MM.1S (cell line): ENCODE measurements at regions not wholly inside any gene's neighbourhood (a gene's known extent, or its start where the extent isn't known, plus 50 kb on each side); places are given as distances from the start of the nearest gene placed in this dataset.

Experiments
- DNase-seq: peaks from one replicate; pipeline ENCODE4 v3.0.0-alpha.2; 2015
- H2AFZ ChIP-seq: fragments of 300-600 bp; sonication (generic); 2 replicates; pipeline ENCODE4 v1.6.0; 2016; ENCODE audit warnings: antibody characterized with exemption, low read length
- H3F3A ChIP-seq: fragments of 300-600 bp; sonication (generic); 2 replicates; pipeline ENCODE4 v1.6.1; 2016; ENCODE audit warnings: mild to moderate bottlenecking, antibody characterized with exemption, low read length, moderate library complexity, mixed read lengths; ENCODE audit not compliant: insufficient read depth
- H3K27ac ChIP-seq: fragments of 300-600 bp; sonication (generic); 2 replicates; pipeline ENCODE4 v1.5.1; 2016; ENCODE audit warnings: mild to moderate bottlenecking, low read length
- H3K27me3 ChIP-seq: fragments of 300-600 bp; sonication (generic); replicated peaks from 2 replicates; pipeline ENCODE4 v1.6.0; 2016; ENCODE audit warnings: low read length; ENCODE audit not compliant: insufficient read depth
- H3K36me3 ChIP-seq: fragments of 300-600 bp; sonication (generic); replicated peaks from 2 replicates; pipeline ENCODE4 v1.6.1; 2016; ENCODE audit warnings: mild to moderate bottlenecking, low read length, mixed read lengths; ENCODE audit not compliant: insufficient read depth
- H3K4me1 ChIP-seq: fragments of 300-600 bp; sonication (generic); 2 replicates; pipeline ENCODE4 v1.6.1; 2016; ENCODE audit warnings: low read length, mixed read lengths
- H3K4me2 ChIP-seq: fragments of 300-600 bp; sonication (generic); 2 replicates; pipeline ENCODE4 v1.6.0; 2016; ENCODE audit warnings: low read depth, low read length
- H3K4me3 ChIP-seq: fragments of 300-600 bp; sonication (generic); 2 replicates; pipeline ENCODE4 v1.5.1; 2016; ENCODE audit warnings: low read length, mixed read lengths
- H3K79me2 ChIP-seq: fragments of 300-600 bp; sonication (generic); 2 replicates; pipeline ENCODE4 v1.6.1; 2016; ENCODE audit warnings: mixed run types, low read length, mixed read lengths
- H3K9ac ChIP-seq: fragments of 300-600 bp; sonication (generic); 2 replicates; pipeline ENCODE4 v1.6.1; 2016; ENCODE audit warnings: low read length, mixed read lengths
- H3K9me2 ChIP-seq: fragments of 300-600 bp; sonication (generic); replicated peaks from 2 replicates; pipeline ENCODE4 v1.6.1; 2016; ENCODE audit warnings: mild to moderate bottlenecking, low read length, mixed read lengths; ENCODE audit not compliant: insufficient read depth
- H3K9me3 ChIP-seq: fragments of 300-600 bp; sonication (generic); replicated peaks from 2 replicates; pipeline ENCODE4 v1.6.1; 2016; ENCODE audit warnings: mild to moderate bottlenecking, low read length, mixed read lengths; ENCODE audit not compliant: insufficient read depth
- H4K20me1 ChIP-seq: fragments of 300-600 bp; sonication (generic); 2 replicates; pipeline ENCODE4 v1.6.1; 2016; ENCODE audit warnings: mild to moderate bottlenecking, low read length, moderate library complexity, mixed read lengths; ENCODE audit not compliant: insufficient read depth
- EZH2 ChIP-seq: fragments of 300-600 bp; sonication (generic); optimal IDR thresholded peaks from 2 replicates; pipeline ENCODE3; 2017; ENCODE audit warnings: low read depth, mild to moderate bottlenecking, antibody characterized with exemption, low read length, mixed read lengths
- EZH2phosphoT487 ChIP-seq: fragments of 300-600 bp; sonication (generic); IDR thresholded peaks from 2 replicates; pipeline ENCODE4 v1.6.1; 2018; ENCODE audit warnings: antibody characterized with exemption, low read length
- TF ChIP-seq, protein P1 (sequence below): fragments of 300-600 bp; sonication (generic); IDR thresholded peaks from 2 replicates; pipeline ENCODE4 v1.5.1; 2016; ENCODE audit warnings: antibody characterized with exemption, low read length, mixed read lengths

DNA sequence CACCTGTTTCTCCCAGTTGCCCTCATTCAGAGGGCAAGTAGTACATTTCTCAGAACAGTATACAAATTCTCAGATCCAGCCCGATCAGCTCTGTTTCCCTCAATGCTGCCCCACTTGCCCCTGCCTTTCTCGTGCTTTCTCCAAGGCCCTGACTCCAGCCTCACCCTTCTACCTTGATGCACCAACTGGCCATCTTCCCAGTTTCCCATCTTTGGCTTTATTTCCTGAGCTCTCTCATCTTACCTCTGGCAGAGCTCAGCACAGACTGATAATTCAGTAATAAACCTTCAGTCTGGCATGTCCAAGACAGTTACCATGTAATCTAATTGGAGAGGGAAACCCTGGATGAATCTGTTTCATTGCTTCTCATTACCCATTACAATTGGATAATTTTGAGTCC lies 184.5 kb upstream of the ISX start:
- no peak overlapping the region for H3K27ac ChIP-seq
- H3K9ac ChIP-seq: no peak overlapping the region
- H3F3A ChIP-seq: no peaks in the 10 kb centered on the region
- no peak overlapping the region for H2AFZ ChIP-seq
- H3K27me3 ChIP-seq: no peaks in the 10 kb centered on the region
- H3K4me3 ChIP-seq: no peak overlapping the region
- no peaks in the 10 kb centered on the region for H3K9me3 ChIP-seq
- TF ChIP-seq EZH2phosphoT487: no peak
- no peak for TF ChIP-seq EZH2
- TF ChIP-seq, protein P1, sequence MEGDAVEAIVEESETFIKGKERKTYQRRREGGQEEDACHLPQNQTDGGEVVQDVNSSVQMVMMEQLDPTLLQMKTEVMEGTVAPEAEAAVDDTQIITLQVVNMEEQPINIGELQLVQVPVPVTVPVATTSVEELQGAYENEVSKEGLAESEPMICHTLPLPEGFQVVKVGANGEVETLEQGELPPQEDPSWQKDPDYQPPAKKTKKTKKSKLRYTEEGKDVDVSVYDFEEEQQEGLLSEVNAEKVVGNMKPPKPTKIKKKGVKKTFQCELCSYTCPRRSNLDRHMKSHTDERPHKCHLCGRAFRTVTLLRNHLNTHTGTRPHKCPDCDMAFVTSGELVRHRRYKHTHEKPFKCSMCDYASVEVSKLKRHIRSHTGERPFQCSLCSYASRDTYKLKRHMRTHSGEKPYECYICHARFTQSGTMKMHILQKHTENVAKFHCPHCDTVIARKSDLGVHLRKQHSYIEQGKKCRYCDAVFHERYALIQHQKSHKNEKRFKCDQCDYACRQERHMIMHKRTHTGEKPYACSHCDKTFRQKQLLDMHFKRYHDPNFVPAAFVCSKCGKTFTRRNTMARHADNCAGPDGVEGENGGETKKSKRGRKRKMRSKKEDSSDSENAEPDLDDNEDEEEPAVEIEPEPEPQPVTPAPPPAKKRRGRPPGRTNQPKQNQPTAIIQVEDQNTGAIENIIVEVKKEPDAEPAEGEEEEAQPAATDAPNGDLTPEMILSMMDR: no peak
- no peaks in the 10 kb centered on the region for H3K9me2 ChIP-seq
- H3K79me2 ChIP-seq: no peaks in the 10 kb centered on the region
- no peak overlapping the region for H3K4me2 ChIP-seq
- H3K4me1 ChIP-seq: no peaks in the 10 kb centered on the region
- DNase-seq: no peak
- no peaks in the 10 kb centered on the region for H4K20me1 ChIP-seq
- no peaks in the 10 kb centered on the region for H3K36me3 ChIP-seq

DNA sequence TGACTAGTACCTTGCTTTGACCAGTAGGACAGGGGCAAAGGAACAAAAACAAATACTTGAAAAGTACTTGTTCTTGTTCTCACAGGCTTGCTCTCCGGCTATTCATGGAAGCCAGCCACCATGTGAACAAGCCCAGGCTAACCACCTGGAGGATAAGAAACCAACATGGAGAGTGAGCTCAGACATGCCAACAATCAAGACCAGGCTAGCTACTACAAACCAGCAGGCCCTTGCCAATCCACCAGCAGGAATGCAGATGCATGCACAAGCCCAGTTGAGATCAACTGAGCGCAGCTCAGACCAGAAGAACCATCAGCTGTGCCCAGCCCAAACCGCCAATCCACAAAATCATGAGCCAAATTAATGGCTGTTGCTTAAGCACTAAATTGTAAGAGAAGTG lies 180.1 kb upstream of the ISX start:
- TF ChIP-seq EZH2 (no peak), EZH2phosphoT487 (no peak)
- TF ChIP-seq, protein P1: no peak
- Histone ChIP-seq H4K20me1 (no peaks in the 10 kb centered on the region), H3K4me2 (no peak overlapping the region), H3K9me2 (no peaks in the 10 kb centered on the region), H3K4me1 (no peaks in the 10 kb centered on the region), H3K36me3 (no peaks in the 10 kb centered on the region), H3K27ac (no peak overlapping the region), H3K9ac (no peak overlapping the region), H3K9me3 (no peaks in the 10 kb centered on the region), H3K27me3 (no peaks in the 10 kb centered on the region), H2AFZ (no peak overlapping the region), H3K79me2 (no peaks in the 10 kb centered on the region), H3K4me3 (no peak overlapping the region), H3F3A (no peaks in the 10 kb centered on the region)
- DNase-seq: no peak

DNA sequence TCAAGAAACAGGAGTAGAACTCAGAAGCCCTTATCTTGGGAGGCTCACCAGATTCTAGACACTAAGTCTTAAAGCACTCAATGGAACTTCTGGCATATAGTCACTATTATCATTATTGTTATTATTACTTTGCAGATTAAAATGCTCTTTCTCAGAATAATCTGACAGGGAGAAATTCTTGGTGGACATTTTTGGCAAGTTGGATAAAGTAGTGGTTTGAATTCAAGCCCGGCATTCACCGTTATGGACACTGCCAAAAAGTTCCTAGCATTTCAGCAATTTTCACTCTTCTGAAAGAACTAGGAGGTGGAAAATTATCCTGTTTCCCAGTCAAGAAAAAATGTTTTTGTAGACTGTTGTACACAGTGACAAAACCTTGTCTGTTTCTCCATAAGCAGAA lies 179.6 kb upstream of the ISX start:
- no peak for DNase-seq
- Histone ChIP-seq H3K79me2 (no peaks in the 10 kb centered on the region), H3K4me1 (no peaks in the 10 kb centered on the region), H3K27me3 (no peaks in the 10 kb centered on the region), H4K20me1 (no peaks in the 10 kb centered on the region), H3K4me3 (no peak overlapping the region), H3K27ac (no peak overlapping the region), H3K9ac (no peak overlapping the region), H3K9me2 (no peaks in the 10 kb centered on the region), H3K36me3 (no peaks in the 10 kb centered on the region), H3F3A (no peaks in the 10 kb centered on the region), H2AFZ (no peak overlapping the region), H3K9me3 (no peaks in the 10 kb centered on the region), H3K4me2 (no peak overlapping the region)
- TF ChIP-seq EZH2 (no peak), EZH2phosphoT487 (no peak)
- TF ChIP-seq, protein P1: no peak
